SK-N-SH (cell line): ENCODE measurements at regions not wholly inside any gene's neighbourhood (a gene's known extent, or its start where the extent isn't known, plus 50 kb on each side); places are given as distances from the start of the nearest gene placed in this dataset.

Source experiments
- small RNA-seq, 7 experiments: library from RNA; depleted of rRNA; stranded (forward); fragments of <200 nt; gene quantifications; one replicate each; pipeline ENCODE3, GENCODE V24; 2012

Small RNA genes in the stretch of these regions (small RNA-seq; reads per million reads assigned to genes)
- 0 reads per million in 7 experiments for gene RF01210
